NCI-H2081 treated with DMSO at 0.1 percent for 48 hours (cell line): ENCODE measurements at regions not wholly inside any gene's neighbourhood (a gene's known extent, or its start where the extent isn't known, plus 50 kb on each side); places are given as distances from the start of the nearest gene placed in this dataset.
"Not testable (repeated sequence)": the region's sequence is repeated elsewhere in the genome, so short reads cannot be mapped to it uniquely, and the experiment has no call there.

Experiments used
- DNase-seq: peaks from one replicate; lab custom pipeline; 2025; lab: John Stamatoyannopoulos, UW

GRCh38 chr3:177394231-177395024 lies 197.1 kb upstream of the TBL1XR1 start:
- not testable (repeated sequence) for DNase-seq

GRCh38 chr3:177396733-177397132 lies 199.5 kb upstream of the TBL1XR1 start:
- DNase-seq = no peak

GRCh38 chr3:177401375-177401774 lies 204.1 kb upstream of the TBL1XR1 start:
- no peak for DNase-seq

GRCh38 chr3:177402533-177402932 lies 205.3 kb upstream of the TBL1XR1 start:
- DNase-seq = no peak

GRCh38 chr3:177405191-177405672 lies 207.9 kb upstream of the TBL1XR1 start:
- DNase-seq = peak; percentile 77

- DNase-seq = peak; percentile 99
Measured at GRCh38 chr3:177410730-177411129, 213.4 kb upstream of the TBL1XR1 start.

GRCh38 chr3:177411201-177411600 lies 213.9 kb upstream of the TBL1XR1 start:
- no peak for DNase-seq

- not testable (repeated sequence) for DNase-seq
Measured at GRCh38 chr3:177412677-177413170, 215.4 kb upstream of the TBL1XR1 start.

- no peak for DNase-seq
Measured at GRCh38 chr3:177414093-177414492, 216.8 kb upstream of the TBL1XR1 start.

- DNase-seq = no peak
Measured at GRCh38 chr3:177418787-177419186, 221.5 kb upstream of the TBL1XR1 start.

GRCh38 chr3:177419904-177420601 lies 222.8 kb upstream of the TBL1XR1 start:
- DNase-seq = no peak

GRCh38 chr3:177420651-177421480 lies 223.6 kb upstream of the TBL1XR1 start:
- DNase-seq = no peak

GRCh38 chr3:177421481-177421785 lies 224.2 kb upstream of the TBL1XR1 start:
- DNase-seq = no peak

GRCh38 chr3:177424521-177424920 lies 227.2 kb upstream of the TBL1XR1 start:
- DNase-seq = no peak

- no peak for DNase-seq
Measured at GRCh38 chr3:177425042-177425441, 227.8 kb upstream of the TBL1XR1 start.

- DNase-seq = no peak
Measured at GRCh38 chr3:177426106-177426877, 229.0 kb upstream of the TBL1XR1 start.

GRCh38 chr3:177426878-177427495 lies 229.7 kb upstream of the TBL1XR1 start:
- DNase-seq = no peak

- no peak for DNase-seq
Measured at GRCh38 chr3:177427540-177427939, 230.3 kb upstream of the TBL1XR1 start.

- no peak for DNase-seq
Measured at GRCh38 chr3:177429079-177429478, 231.8 kb upstream of the TBL1XR1 start.

- DNase-seq = no peak
Measured at GRCh38 chr3:177429771-177430170, 232.5 kb upstream of the TBL1XR1 start.

GRCh38 chr3:177430653-177431052 lies 233.4 kb upstream of the TBL1XR1 start:
- no peak for DNase-seq
